Bronchial epithelial cell (primary cell): ENCODE measurements at regions not wholly inside any gene's neighbourhood (a gene's known extent, or its start where the extent isn't known, plus 50 kb on each side); places are given as distances from the start of the nearest gene placed in this dataset.

Experiments used
- DNase-seq: peaks from one replicate; pipeline ENCODE4 v3.0.0-alpha.2; 2010; ENCODE audit warnings: low read depth
- FAIRE-seq: peaks from 2 replicates; lab custom pipeline; 2011; peaks lifted over from hg19 to GRCh38; lab: Jason Lieb, UNC
- H3K27me3 ChIP-seq: 2 replicates; pipeline ENCODE4 v1.5.1; 2011; ENCODE audit warnings: low read length; ENCODE audit not compliant: control insufficient read depth, insufficient read depth
- H3K36me3 ChIP-seq: 2 replicates; pipeline ENCODE4 v1.5.1; 2011; ENCODE audit warnings: low read length; ENCODE audit not compliant: control insufficient read depth, insufficient read depth
- H3K4me3 ChIP-seq: 2 replicates; pipeline ENCODE4 v1.5.1; 2011; ENCODE audit warnings: mild to moderate bottlenecking, low read depth, low read length, control low read depth
- TF ChIP-seq, protein P1 (sequence below): IDR thresholded peaks from 2 replicates; pipeline ENCODE4 v1.5.1; 2011; ENCODE audit warnings: mild to moderate bottlenecking, moderate library complexity, low read length, control low read depth, inconsistent platforms; ENCODE audit not compliant: insufficient read depth, severe bottlenecking

- TF ChIP-seq, protein P1, sequence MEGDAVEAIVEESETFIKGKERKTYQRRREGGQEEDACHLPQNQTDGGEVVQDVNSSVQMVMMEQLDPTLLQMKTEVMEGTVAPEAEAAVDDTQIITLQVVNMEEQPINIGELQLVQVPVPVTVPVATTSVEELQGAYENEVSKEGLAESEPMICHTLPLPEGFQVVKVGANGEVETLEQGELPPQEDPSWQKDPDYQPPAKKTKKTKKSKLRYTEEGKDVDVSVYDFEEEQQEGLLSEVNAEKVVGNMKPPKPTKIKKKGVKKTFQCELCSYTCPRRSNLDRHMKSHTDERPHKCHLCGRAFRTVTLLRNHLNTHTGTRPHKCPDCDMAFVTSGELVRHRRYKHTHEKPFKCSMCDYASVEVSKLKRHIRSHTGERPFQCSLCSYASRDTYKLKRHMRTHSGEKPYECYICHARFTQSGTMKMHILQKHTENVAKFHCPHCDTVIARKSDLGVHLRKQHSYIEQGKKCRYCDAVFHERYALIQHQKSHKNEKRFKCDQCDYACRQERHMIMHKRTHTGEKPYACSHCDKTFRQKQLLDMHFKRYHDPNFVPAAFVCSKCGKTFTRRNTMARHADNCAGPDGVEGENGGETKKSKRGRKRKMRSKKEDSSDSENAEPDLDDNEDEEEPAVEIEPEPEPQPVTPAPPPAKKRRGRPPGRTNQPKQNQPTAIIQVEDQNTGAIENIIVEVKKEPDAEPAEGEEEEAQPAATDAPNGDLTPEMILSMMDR: no peak
- Histone ChIP-seq H3K4me3 (no peak overlapping the region), H3K36me3 (no peaks in the 10 kb centered on the region), H3K27me3 (no peaks in the 10 kb centered on the region)
- no peak for DNase-seq
- FAIRE-seq: no peak
Observed at GRCh38 chr13:24073657-24074056, 86.9 kb upstream of the SPATA13 start.

GRCh38 chr13:24074678-24075077 lies 85.8 kb upstream of the SPATA13 start:
- no peaks in the 10 kb centered on the region for H3K36me3 ChIP-seq
- no peak overlapping the region for H3K4me3 ChIP-seq
- DNase-seq (peak; percentile 15), FAIRE-seq (no peak)
- H3K27me3 ChIP-seq: no peaks in the 10 kb centered on the region
- TF ChIP-seq, protein P1: no peak

DNA sequence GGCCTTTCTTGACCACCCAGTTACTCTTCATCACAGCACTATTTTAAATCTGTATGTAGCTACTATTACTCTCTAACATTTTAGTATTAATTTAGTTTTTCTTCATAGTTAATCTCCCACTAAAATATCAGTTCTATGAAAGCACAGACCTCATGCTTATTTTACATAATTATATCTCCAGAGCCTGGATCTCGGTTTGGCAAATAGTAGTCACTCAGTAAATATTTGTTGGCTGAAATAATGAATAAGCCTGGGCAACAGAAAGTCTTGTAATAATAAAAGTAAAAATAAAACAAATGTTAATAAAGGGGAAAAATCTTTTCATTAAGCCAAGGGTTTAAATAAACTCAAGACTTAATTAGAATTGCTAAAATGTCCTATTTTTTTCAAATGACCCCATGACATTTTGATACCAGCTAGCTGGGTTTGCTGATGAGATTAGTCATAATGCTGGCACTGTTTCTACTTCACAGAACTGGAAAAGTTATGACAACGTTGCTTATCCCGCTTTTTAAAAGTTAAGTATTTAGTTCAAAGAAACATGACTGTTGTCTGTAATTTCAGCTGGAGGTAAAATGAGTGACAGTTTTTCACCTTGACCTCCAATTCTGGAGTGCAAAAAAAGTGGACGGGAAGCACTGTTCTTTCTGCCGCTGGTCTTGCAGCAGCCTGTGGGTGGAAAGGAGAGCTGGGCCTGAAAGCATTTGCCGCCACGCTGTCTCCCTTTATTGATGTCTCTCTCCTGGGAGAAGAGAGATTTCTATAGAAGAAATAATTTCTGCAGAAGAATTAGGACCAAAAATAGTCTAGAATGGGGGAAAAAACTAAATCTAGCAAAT lies 85.2 kb upstream of the SPATA13 start:
- DNase-seq (peak; percentile 54), FAIRE-seq (no peak)
- H3K4me3 ChIP-seq: no peak overlapping the region
- H3K36me3 ChIP-seq: no peaks in the 10 kb centered on the region
- TF ChIP-seq, protein P1: no peak
- H3K27me3 ChIP-seq: no peaks in the 10 kb centered on the region

DNA sequence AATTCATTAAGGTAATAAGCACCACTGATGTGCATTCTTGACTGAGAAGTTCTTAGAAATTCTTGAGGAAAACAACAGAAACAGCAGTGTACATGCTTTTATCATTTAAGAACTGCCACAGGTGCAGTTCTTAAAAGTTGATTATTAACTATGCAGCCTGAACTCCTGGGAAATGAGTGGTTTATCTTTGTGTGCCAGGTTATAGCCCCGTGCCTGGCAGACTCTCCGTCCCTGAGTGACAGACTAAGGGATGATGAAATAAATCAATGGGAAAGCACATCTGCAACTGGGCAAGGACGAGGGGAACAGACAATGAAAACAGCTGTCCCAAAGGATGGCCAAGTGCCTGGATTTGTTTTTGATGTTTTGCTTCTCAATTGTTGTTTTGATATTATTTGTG lies 84.4 kb upstream of the SPATA13 start:
- DNase-seq: no peak
- Histone ChIP-seq H3K27me3 (no peaks in the 10 kb centered on the region), H3K36me3 (no peaks in the 10 kb centered on the region), H3K4me3 (no peak overlapping the region)
- no peak for FAIRE-seq
- TF ChIP-seq, protein P1: no peak

- DNase-seq (no peak), FAIRE-seq (no peak)
- H3K36me3 ChIP-seq: no peaks in the 10 kb centered on the region
- no peak overlapping the region for H3K4me3 ChIP-seq
- no peaks in the 10 kb centered on the region for H3K27me3 ChIP-seq
- TF ChIP-seq, protein P1: no peak
Observed at GRCh38 chr13:24076636-24077035, 83.9 kb upstream of the SPATA13 start.
